ENCODE measurements at regions not wholly inside any gene's neighbourhood (a gene's known extent, or its start where the extent isn't known, plus 50 kb on each side); places are given as distances from the start of the nearest gene placed in this dataset.
A peak's percentile ranks its signal among the peaks of the same experiment; 100 is the strongest.

- no peaks in the 10 kb centered on the region for H3K4me1 Mint-ChIP-seq
Observed at GRCh38 chr5:86824637-86825036, 206.9 kb downstream of the COX7C start.

GRCh38 chr5:86831128-86831527 is 213.4 kb downstream of the COX7C start:
- Mint-ChIP-seq H3K36me3 (peaks cover 1% of the 10 kb centered on the region), H3K4me3 (no peak overlapping the region), H3K4me1 (no peaks in the 10 kb centered on the region), H3K27me3 (no peaks in the 10 kb centered on the region), H3K27ac (no peak overlapping the region), H3K9me3 (peaks cover 0 to 9% (median 0%) of the 10 kb centered on the region in 3 donors)

More at GRCh38 chr5:86824637-86825036, 206.9 kb downstream of the COX7C start:
- no peak overlapping the region for H3K27ac Mint-ChIP-seq
- H3K27me3 Mint-ChIP-seq = no peaks in the 10 kb centered on the region
- peaks cover 0 to 3% (median 0%) of the 10 kb centered on the region in 3 donors for H3K9me3 Mint-ChIP-seq
- H3K4me3 Mint-ChIP-seq = no peak overlapping the region
- no peaks in the 10 kb centered on the region for H3K36me3 Mint-ChIP-seq

- no peak overlapping the region for H3K4me3 Mint-ChIP-seq
- H3K27ac Mint-ChIP-seq = no peak overlapping the region
- H3K27me3 Mint-ChIP-seq = no peaks in the 10 kb centered on the region
- no peaks in the 10 kb centered on the region for H3K4me1 Mint-ChIP-seq
- H3K9me3 Mint-ChIP-seq = peaks cover 0 to 6% (median 2%) of the 10 kb centered on the region in 3 donors
- peaks cover 1% of the 10 kb centered on the region for H3K36me3 Mint-ChIP-seq
Observed at GRCh38 chr5:86833868-86834267, 216.1 kb downstream of the COX7C start.

GRCh38 chr5:86837610-86838009 is 219.9 kb downstream of the COX7C start:
- H3K27me3 Mint-ChIP-seq = no peaks in the 10 kb centered on the region
- no peak overlapping the region for H3K27ac Mint-ChIP-seq
- peaks cover 1 to 6% (median 3%) of the 10 kb centered on the region in 3 donors for H3K9me3 Mint-ChIP-seq
- no peaks in the 10 kb centered on the region for H3K36me3 Mint-ChIP-seq
- H3K4me1 Mint-ChIP-seq = no peaks in the 10 kb centered on the region
- no peak overlapping the region for H3K4me3 Mint-ChIP-seq

GRCh38 chr5:86838083-86838482 is 220.3 kb downstream of the COX7C start:
- H3K27me3 Mint-ChIP-seq = no peaks in the 10 kb centered on the region
- H3K27ac Mint-ChIP-seq = no peak overlapping the region
- H3K4me1 Mint-ChIP-seq = no peaks in the 10 kb centered on the region
- no peak overlapping the region for H3K4me3 Mint-ChIP-seq
- H3K36me3 Mint-ChIP-seq = no peaks in the 10 kb centered on the region
- H3K9me3 Mint-ChIP-seq = peaks cover 0 to 6% (median 3%) of the 10 kb centered on the region in 3 donors

GRCh38 chr5:86841000-86841644 is 223.4 kb downstream of the COX7C start:
- Mint-ChIP-seq H3K4me3 (no peak overlapping the region), H3K9me3 (peaks cover 1 to 6% (median 3%) of the 10 kb centered on the region in 3 donors), H3K36me3 (no peaks in the 10 kb centered on the region), H3K27ac (no peak overlapping the region), H3K27me3 (no peaks in the 10 kb centered on the region), H3K4me1 (peaks cover 0 to 1% (median 0%) of the 10 kb centered on the region in 3 donors)

- H3K27me3 Mint-ChIP-seq = no peaks in the 10 kb centered on the region
Observed at GRCh38 chr5:86858442-86858841, 240.7 kb downstream of the COX7C start.

GRCh38 chr5:86861512-86861911 is 243.8 kb downstream of the COX7C start:
- Mint-ChIP-seq H3K4me3 (no peak overlapping the region), H3K9me3 (no peaks in the 10 kb centered on the region), H3K4me1 (peaks cover 0 to 5% (median 2%) of the 10 kb centered on the region in 3 donors), H3K36me3 (no peaks in the 10 kb centered on the region), H3K27me3 (no peaks in the 10 kb centered on the region), H3K27ac (no peak overlapping the region)

More at GRCh38 chr5:86858442-86858841, 240.7 kb downstream of the COX7C start:
- Mint-ChIP-seq H3K4me1 (no peaks in the 10 kb centered on the region), H3K36me3 (no peaks in the 10 kb centered on the region), H3K27ac (peak overlapping the region in 1 of 3 donors; percentile 16), H3K4me3 (no peak overlapping the region), H3K9me3 (no peaks in the 10 kb centered on the region)

- Mint-ChIP-seq H3K9me3 (no peaks in the 10 kb centered on the region), H3K4me3 (no peak overlapping the region), H3K27me3 (no peaks in the 10 kb centered on the region), H3K36me3 (no peaks in the 10 kb centered on the region), H3K27ac (no peak overlapping the region), H3K4me1 (peaks cover 0 to 9% (median 2%) of the 10 kb centered on the region in 3 donors)
Observed at GRCh38 chr5:86862093-86862492, 244.4 kb downstream of the COX7C start.

GRCh38 chr5:86864051-86864450 is 246.3 kb downstream of the COX7C start:
- no peaks in the 10 kb centered on the region for H3K9me3 Mint-ChIP-seq
- peak overlapping the region in 1 of 3 donors; percentile 24 for H3K27ac Mint-ChIP-seq

GRCh38 chr5:86865256-86865785 is 247.6 kb downstream of the COX7C start:
- no peaks in the 10 kb centered on the region for H3K27me3 Mint-ChIP-seq
- no peak overlapping the region for H3K27ac Mint-ChIP-seq
- H3K4me1 Mint-ChIP-seq = peaks cover 2 to 12% (median 6%) of the 10 kb centered on the region in 3 donors
- H3K4me3 Mint-ChIP-seq = no peak overlapping the region
- peaks cover 0 to 4% (median 0%) of the 10 kb centered on the region in 3 donors for H3K9me3 Mint-ChIP-seq
- no peaks in the 10 kb centered on the region for H3K36me3 Mint-ChIP-seq

More at GRCh38 chr5:86864051-86864450, 246.3 kb downstream of the COX7C start:
- H3K4me3 Mint-ChIP-seq = no peak overlapping the region
- H3K4me1 Mint-ChIP-seq = peaks cover 2 to 12% (median 2%) of the 10 kb centered on the region in 3 donors
- H3K36me3 Mint-ChIP-seq = no peaks in the 10 kb centered on the region
- H3K27me3 Mint-ChIP-seq = no peaks in the 10 kb centered on the region

GRCh38 chr5:86866036-86866435 is 248.3 kb downstream of the COX7C start:
- Mint-ChIP-seq H3K27me3 (peaks cover under 1% of the 10 kb centered on the region), H3K9me3 (peaks cover 0 to 5% (median 0%) of the 10 kb centered on the region in 3 donors), H3K4me3 (no peak overlapping the region), H3K27ac (no peak overlapping the region), H3K4me1 (peaks cover 2 to 12% (median 6%) of the 10 kb centered on the region in 3 donors), H3K36me3 (no peaks in the 10 kb centered on the region)

GRCh38 chr5:86869268-86869667 is 251.5 kb downstream of the COX7C start:
- Mint-ChIP-seq H3K4me3 (no peak overlapping the region), H3K9me3 (peaks cover 0 to 5% (median 3%) of the 10 kb centered on the region in 3 donors), H3K4me1 (peaks cover 2 to 12% (median 6%) of the 10 kb centered on the region in 3 donors), H3K27ac (no peak overlapping the region), H3K36me3 (no peaks in the 10 kb centered on the region), H3K27me3 (peaks cover 3% of the 10 kb centered on the region)

- Mint-ChIP-seq H3K27ac (no peak overlapping the region), H3K4me3 (no peak overlapping the region), H3K9me3 (peaks cover 0 to 3% (median 0%) of the 10 kb centered on the region in 3 donors), H3K27me3 (peaks cover 3% of the 10 kb centered on the region), H3K36me3 (no peaks in the 10 kb centered on the region), H3K4me1 (no peaks in the 10 kb centered on the region)
Observed at GRCh38 chr5:86875539-86875938, 257.8 kb downstream of the COX7C start.

GRCh38 chr5:86878250-86878649 is 260.5 kb downstream of the COX7C start:
- Mint-ChIP-seq H3K4me1 (no peaks in the 10 kb centered on the region), H3K9me3 (no peaks in the 10 kb centered on the region), H3K27ac (no peak overlapping the region), H3K27me3 (no peaks in the 10 kb centered on the region), H3K36me3 (no peaks in the 10 kb centered on the region), H3K4me3 (no peak overlapping the region)

- H3K4me1 Mint-ChIP-seq = no peaks in the 10 kb centered on the region
- H3K27ac Mint-ChIP-seq = no peak overlapping the region
- H3K36me3 Mint-ChIP-seq = no peaks in the 10 kb centered on the region
- H3K4me3 Mint-ChIP-seq = no peak overlapping the region
- no peaks in the 10 kb centered on the region for H3K27me3 Mint-ChIP-seq
- no peaks in the 10 kb centered on the region for H3K9me3 Mint-ChIP-seq
Observed at GRCh38 chr5:86879086-86879485, 261.3 kb downstream of the COX7C start.

Data from IgD-negative memory B cell (primary cell).